Endometrial microvascular endothelial cells (primary cell): ENCODE measurements at regions not wholly inside any gene's neighbourhood (a gene's known extent, or its start where the extent isn't known, plus 50 kb on each side); places are given as distances from the start of the nearest gene placed in this dataset.
"Not testable (repeated sequence)": the region's sequence is repeated elsewhere in the genome, so short reads cannot be mapped to it uniquely, and the experiment has no call there.

Experiments used
- in situ Hi-C: cut with HindIII; loops from 2 replicates; pipeline ENCODE4 v1.10.0; 2017; ENCODE audit warnings: low sequenced_read_pairs, low pct_unique_long_range_greater_than_20kb; ENCODE audit errors: inconsistent ontology term

- in situ Hi-C loops: not testable (repeated sequence)
These were observed 558.8 kb downstream of the ADGRL2 start for GRCh38 chr1:82359541-82359940.

DNA sequence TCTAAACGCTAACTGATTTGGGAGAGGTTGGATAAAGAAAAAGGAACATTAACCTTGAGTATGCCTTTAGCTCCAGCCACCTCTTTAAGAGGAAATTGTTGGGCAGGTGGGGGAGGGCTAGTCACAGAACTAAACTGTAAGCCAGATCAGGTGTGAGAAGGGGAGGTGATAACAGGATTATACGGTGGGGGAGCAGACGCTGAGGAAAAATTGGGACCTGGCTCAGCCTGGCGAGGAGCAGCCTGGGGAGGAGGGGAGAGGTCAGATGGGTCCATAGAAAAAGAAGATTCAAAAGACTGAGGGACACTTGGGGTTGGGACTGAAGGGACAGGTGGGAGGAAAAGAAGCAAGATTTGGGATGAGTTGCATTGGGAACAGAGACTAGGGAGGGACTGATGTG, 558.0 kb downstream of the ADGRL2 start:
- in situ Hi-C loops: not testable (repeated sequence)

DNA sequence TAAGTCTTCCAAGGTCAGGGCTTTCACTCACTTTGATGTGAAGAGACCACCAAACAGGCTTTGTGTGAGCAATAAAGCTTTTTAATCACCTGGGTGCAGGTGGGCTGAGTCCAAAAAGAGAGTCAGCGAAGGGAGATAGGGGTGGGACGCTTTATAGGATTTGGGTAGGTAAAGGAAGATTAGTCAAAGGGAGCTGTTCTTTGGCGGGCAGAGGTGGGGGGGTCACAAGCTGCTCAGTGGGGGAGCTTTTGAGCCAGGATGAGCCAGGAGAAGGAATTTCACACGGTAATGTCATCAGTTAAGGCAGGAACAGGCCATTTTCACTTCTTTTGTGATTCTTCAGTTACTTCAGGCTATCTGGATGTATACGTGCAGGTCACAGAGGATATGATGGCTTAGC, 553.8 kb downstream of the ADGRL2 start:
- in situ Hi-C loops: not testable (repeated sequence)

DNA sequence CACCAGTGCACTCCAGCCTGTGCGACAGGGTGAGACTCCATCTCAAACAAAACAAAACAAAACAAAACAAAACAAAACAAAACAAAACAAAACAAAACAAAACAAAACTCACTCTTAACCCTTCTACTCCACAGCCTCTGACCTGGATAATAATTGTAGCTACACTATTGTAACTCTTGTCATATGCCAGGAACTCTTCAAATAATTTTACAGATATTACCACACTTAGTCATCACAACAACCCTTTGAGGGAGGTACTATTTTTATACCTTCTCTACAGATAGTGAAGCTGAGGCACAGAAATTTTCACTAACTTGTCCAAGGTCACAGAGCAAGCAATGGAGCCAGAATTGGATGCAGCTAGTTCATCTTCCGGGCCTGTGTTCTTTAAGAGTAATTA, 547.8 kb downstream of the ADGRL2 start:
- in situ Hi-C loops: no loop called here

DNA sequence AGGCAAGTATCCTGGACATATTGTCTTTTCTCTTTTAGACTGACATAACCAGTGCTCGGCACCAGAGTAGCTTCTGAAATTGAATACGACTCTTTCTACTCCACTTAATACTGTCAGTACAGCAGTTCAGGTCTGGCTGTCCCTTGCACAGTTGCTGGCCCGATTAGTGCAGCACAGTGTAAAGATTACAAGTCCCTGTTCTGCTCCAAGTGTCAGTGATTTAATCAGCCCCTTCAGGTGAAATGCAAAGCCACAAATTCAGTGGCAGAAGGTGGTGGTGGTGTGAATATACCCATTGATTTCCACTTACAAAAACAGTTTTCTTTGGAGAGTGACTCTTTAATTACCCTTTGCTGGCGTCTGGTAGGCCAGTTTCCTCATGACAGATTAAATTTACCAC, 545.4 kb downstream of the ADGRL2 start:
- in situ Hi-C loops: no loop called here

- in situ Hi-C loops: no loop called here
These were observed 542.6 kb downstream of the ADGRL2 start for GRCh38 chr1:82343381-82343780.

GRCh38 chr1:82337635-82338034, 536.9 kb downstream of the ADGRL2 start:
- in situ Hi-C loops: no loop called here

- in situ Hi-C loops: no loop called here
These were observed 529.6 kb downstream of the ADGRL2 start for GRCh38 chr1:82330330-82330729.

- in situ Hi-C loops: no loop called here
These were observed 528.5 kb downstream of the ADGRL2 start for GRCh38 chr1:82329226-82329625.

GRCh38 chr1:82323144-82323841, 522.6 kb downstream of the ADGRL2 start:
- in situ Hi-C loops: no loop called here

GRCh38 chr1:82321794-82322193, 521.1 kb downstream of the ADGRL2 start:
- in situ Hi-C loops: no loop called here

DNA sequence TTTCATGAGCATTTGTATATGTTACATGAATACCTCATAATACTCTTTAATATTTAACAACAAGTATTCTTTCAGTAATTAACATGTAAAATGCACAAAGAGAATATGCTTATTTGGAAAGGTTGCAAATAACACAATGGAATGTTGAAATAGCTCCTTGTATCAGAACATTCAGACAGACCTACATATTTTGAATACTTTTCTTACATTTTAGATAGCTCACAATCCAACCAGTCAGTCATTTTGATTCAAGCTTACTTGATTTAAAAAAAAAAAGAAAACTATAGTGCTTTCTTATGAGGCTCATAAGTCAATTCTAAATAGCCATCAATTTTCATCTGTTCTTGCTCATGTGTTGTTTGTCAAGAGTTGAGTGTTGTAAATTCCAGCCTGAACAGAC, 518.8 kb downstream of the ADGRL2 start:
- in situ Hi-C loops: no loop called here

DNA sequence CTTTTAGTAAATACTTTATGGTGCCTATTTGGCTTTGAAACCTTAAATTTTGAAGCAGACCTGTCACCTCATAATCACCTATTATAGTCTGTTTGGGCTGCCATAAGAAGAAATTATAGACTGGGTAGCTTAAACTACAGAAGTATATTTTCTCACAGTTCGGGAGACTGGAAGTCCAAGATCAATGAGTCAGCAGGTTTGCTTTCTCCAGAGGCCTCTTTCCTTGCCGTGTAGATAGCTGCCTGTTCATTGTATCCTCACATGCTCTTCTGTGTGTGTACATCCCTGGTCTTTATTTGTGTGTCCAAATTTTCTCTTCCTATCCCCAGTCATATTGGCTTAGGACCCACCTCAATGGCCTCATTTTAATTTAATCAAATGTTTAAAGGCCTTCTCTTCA, 518.2 kb downstream of the ADGRL2 start:
- in situ Hi-C loops: no loop called here

- in situ Hi-C loops: no loop called here
These were observed 517.5 kb downstream of the ADGRL2 start for GRCh38 chr1:82318265-82318664.

- in situ Hi-C loops: no loop called here
These were observed 516.9 kb downstream of the ADGRL2 start for GRCh38 chr1:82317671-82318070.

DNA sequence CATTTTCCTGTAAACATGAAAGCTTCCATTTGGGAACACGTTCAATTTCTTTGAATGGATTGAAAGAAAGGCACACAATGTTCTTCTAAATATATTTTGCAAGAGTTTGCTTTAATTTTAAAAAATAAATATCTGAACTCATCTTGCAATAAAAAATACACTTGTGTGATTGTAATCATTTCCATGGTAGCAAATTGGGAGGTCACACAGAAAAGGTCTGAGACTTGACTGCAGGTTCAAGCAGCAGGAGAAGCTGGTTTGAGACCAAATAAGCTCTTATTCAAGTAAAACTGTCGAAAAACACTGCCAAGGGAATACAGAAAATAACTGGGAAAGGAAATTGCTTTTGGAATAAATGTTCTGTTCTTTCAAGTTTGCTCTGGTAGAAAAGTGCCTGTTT, 498.9 kb downstream of the ADGRL2 start:
- in situ Hi-C loops: no loop called here

DNA sequence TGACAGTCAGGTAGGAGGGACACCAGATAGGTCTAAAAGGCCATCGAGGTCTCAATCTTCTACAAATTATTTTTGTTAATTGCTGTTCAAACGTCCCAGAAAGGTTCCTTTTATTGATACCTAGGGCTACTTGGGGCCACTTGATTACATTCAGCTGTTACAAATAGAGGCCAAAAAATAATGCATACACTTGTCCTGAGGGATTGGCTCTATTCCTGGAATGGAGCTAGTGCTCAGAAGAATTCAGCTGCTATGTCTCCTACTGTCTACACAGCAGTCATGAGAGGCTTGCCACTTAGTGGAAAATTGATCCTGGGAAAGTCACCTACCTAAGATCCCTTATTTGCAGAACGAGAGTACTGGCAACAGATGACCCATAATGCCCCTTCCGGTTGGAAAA, 498.3 kb downstream of the ADGRL2 start:
- in situ Hi-C loops: no loop called here

DNA sequence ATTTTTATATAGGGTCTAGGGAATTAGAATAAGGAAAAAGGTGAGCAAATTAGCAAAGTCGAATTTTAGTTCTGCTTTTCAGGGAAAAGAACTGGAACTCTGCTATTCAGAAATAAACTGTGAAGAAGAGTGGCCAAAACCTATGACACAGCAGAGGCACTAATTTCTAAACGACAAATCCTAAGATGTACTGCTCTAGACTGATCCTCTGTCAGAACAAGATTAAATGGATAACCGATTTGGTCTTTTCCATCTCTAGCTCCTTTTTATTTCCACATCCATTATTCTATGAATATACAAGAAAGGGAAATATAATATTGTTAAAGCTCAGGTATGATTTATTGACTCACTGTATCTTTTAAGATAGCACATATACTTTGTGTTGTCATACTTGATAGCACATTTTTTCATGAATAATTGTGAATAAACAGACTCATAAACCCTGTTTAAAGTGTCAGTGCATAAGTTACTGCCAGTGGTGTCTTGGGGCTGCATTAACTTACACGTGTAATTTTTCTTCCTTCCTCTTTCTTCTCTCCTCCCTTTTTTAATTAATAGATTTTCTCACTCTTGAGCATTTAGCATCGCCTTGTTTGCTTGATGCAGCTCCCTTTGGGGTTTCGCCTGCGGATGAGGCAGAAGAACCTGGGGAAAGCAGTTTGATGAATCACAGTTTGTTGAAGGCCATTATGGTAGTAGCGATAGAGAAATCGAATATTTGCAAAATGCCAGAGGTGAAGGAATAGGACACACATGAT, 496.6 kb downstream of the ADGRL2 start:
- in situ Hi-C loops: no loop called here

- in situ Hi-C loops: no loop called here
These were observed 486.8 kb downstream of the ADGRL2 start for GRCh38 chr1:82287556-82287955.

- in situ Hi-C loops: no loop called here
These were observed 483.5 kb downstream of the ADGRL2 start for GRCh38 chr1:82284213-82284612.

DNA sequence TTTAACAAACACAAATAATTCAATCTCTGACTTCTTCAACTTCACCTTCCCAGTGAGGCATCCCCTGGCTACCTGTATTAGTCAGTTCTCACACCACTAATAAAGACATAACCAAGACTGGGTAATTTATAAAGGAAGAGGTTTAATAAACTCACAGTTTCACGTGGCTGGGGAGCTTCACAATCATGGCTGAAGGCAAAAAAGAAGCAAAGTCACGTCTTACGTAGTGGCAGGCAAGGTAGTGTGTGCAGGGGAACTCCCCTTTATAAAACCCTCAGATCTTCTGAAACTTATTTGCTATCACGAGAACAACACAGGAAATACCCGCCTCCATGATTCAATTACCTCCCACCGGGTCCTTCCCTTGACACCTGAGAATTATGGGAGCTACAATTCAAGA, 478.5 kb downstream of the ADGRL2 start:
- in situ Hi-C loops: no loop called here
